Suppressor macrophage (primary cell): ENCODE measurements at regions not wholly inside any gene's neighbourhood (a gene's known extent, or its start where the extent isn't known, plus 50 kb on each side); places are given as distances from the start of the nearest gene placed in this dataset.
"Not testable (repeated sequence)": the region's sequence is repeated elsewhere in the genome, so short reads cannot be mapped to it uniquely, and the experiment has no call there.

Experiments
- DNase-seq, 4 experiments: peaks; one replicate each; pipeline ENCODE4 v3.0.0-alpha.2; 2020 to 2022

DNA sequence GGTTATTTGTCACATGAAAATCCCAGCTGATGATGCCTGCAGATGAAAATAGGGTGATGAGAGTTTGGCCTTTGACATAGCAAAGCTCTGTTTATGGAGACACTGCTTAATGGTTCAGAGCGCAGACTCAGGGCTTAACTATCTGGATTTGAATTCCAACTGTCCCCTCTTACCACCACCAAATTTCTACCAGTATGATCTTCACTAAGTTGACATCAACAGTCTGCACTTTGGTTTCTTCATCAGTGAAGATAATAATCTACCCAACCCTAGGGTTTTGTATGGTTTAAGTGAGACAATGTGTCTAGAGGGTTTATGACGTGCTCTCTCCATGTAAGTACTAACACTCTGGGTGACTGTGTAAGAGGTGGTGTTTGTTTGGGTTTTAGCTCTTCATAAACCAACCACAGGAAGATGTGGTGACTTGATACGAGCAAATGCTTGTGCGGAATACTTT lies 151.4 kb upstream of the TNFAIP3 start:
- no peak for DNase-seq

- no peak for DNase-seq
Measured at GRCh38 chr6:137717074-137718073, 149.7 kb upstream of the TNFAIP3 start.

DNA sequence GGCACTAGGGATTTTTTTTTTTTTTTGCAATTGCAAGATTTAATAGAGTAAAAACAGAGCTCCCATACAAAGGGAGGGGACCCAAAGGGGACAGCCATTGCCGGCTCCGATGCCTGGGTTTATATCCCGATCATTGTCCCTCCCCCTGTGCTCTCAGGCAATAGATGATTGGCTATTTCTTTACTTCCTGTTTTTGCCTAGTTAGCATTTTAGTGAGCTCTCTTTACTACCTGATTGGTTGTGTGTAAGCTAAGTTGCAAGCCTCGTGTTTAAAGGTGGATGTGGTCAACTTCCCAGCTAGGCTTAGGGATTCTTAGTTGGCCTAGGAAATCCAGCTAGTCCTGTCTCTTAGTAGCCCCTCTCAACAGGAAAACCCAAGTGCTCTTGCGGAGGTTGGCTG lies 148.2 kb upstream of the TNFAIP3 start:
- not testable (repeated sequence) for DNase-seq

- peak in 3 of 4 experiments; percentile 36 to 52 (median 38) for DNase-seq
Measured at GRCh38 chr6:137722749-137723272, 144.2 kb upstream of the TNFAIP3 start.

DNA sequence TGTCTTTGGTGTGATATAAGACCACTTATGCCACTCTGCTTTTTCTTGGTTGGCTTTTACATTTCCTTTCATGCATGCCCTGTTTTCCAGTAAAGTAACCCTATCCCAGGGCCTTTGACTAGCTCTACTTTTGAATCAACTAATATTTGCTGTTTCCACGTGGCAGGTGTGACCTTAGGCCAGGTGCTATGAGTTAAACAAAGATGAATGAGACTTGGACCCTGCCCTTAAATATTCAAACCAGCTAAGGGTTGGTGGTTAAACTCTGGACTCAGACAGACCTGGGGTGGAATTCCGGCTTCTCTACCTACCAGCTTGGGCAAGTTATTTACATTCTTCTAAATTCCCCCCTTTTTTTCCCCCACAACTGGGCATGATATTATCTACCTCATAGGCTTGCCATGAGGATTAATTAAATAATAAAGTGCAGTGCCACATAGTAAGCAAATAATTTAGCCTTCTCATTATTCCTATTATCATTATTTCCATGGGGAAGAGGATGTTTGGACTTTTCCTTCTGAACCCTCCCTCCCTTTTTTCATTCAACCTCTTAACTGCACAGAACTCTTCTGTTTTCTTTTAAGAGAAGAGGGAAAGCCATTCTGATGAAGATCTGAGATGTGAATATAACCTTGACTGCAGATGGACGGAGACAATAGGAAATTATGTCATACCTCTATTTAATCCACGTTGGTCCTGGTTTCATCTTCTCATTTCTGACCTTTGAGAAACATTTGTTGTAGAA lies 143.6 kb upstream of the TNFAIP3 start:
- no peak for DNase-seq

DNA sequence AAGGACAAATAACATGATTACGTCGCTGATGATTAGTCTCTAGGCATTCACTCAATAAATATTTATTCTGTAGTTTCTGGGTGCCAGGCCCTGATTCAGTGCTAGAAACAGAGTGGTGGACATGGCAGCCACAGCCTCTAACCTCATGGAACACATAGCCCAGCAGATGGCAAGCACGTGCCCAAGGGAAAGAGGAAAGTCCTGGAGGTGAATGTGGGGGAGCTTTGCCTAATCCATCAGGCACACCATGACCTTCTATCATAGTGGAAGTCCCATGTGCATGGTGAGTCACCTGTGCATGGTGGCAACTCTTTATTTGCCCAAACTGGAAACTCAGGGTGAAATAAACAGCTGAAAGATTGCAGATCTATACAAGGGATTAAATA lies 143.0 kb upstream of the TNFAIP3 start:
- DNase-seq, result peak in 2 of 4 experiments; percentile 42 to 59

DNA sequence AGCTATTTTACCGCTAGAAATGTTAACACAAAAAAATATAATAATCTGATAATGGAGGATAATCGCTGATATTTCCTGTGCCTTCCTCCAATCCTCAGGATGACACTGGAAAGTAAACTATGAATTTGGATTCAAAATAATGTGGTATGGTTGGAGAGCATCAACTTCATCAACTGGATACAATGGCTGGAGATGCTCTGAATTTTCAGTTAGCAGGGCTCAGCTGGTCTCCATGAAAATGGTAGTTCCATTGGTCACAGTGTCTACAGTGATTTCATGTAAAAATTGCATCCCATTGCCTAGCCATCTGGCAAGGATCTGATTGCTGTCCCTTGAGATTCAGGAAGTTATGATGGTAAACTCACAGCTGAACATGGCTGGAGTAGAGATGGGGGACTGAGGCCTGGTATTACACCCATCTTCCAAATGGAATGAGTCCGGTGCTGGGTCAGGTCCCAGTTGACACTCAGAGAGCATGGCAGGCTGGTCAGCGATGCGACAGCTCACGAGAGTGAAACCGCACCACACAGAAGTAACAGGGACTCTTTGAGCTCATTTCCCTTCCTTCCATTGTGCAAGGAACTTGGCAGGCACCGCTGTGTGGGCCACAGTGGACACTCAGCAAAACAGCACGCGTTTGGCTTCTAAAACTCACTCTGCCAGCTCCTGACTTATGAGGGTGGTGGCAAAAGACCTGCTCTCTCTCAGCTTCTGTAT lies 142.4 kb upstream of the TNFAIP3 start:
- DNase-seq, result peak; percentile 75 to 90 (median 82)

GRCh38 chr6:137725949-137726348 lies 141.1 kb upstream of the TNFAIP3 start:
- DNase-seq, result no peak

- DNase-seq, result no peak
Measured at GRCh38 chr6:137726582-137726981, 140.5 kb upstream of the TNFAIP3 start.

GRCh38 chr6:137727216-137727765 lies 139.8 kb upstream of the TNFAIP3 start:
- DNase-seq, result no peak

DNA sequence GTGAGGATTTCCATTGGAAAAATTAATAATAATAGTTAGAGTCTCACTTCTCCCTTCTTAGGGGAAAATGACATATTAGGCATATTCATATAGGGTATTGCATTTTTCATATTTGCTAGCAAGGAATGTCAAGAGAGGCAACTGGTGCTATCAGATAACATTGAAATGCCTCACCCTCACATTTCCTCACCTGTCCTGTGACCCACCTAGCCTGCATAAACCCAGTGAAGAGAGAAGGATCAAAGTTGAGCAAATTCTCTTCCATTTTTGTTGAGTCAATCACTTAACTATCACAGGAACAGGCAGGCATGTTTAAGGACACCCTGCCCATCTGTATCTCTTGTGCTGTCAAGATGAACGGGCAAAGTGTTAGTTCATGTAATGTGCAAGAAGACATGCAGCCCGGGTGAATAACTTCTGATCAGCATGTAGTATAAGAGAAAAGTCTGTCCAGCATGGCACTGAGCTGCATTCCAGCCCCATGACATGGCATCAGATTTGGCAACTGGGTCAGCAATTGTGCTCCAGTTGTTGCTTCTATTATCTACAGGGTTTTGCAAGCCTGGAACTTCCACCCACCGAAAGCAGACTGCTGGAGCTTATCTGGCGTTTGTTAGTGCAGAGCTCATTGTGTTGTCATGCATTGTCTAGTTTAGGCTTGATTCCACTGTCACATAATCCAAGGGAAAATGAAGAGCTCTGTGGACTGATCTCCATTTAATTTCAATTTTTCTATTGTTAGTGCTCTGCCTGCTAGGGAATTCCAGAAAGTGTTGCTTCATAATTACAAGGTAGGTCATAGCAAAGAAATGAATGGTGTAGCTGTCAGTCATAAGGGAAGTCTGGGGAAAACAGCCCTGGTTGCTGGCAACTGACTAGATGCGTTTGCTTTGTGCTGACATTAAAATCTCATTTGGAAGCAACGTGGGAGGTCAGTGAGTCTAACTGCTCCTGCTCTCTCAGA lies 138.4 kb upstream of the TNFAIP3 start:
- DNase-seq, result peak; percentile 56 to 80 (median 74)

DNA sequence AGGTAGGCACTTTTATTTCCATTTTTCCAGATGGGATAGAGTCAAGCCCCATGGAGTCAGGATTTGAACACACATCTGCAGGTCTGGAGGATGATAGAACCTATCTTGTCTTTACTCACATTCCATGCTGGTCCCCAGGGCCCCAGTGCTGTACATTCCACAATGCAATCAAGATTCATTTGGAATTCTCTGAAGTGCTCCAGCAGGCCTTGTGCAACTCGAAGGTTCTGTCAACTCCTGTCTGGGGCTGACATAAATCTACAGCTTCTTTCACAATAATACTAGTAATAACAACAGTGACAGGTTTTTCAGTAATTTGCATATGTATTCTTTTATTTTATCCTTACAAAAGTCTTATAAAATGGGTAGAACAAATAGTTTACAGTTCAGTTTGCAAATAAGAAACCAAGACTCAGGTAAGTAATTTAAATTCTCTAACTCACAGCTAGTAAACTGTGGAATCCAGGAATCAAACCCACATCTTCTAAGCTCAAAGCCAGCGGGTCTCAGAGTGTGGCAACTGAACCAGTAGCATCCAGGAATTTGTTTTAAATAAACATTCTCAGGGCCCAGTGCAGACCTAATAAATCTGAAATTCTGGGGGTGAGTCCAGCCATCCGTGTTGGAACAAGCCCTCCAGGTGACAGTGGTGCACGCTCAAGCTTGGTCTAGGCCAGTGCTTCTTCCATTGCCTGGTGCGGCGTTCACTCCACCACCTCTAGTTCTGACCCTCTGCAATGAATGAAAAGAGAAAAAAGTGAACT lies 137.0 kb upstream of the TNFAIP3 start:
- no peak for DNase-seq

DNA sequence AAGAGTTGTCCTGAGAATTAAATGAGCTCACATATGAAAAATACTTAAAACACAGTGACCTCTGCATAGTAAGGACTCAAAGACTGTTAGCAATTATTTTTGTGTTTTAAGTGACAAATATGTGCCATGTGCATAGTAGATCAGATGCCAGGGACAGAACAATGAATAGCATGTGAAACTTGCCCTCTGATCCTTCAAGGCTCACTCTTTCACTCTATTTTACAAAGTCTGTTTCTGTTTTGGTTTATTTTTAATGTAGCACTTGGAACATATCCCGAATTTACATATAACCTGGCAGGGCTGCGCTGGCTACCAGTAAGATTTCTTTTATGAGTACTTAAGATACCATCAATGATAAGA lies 135.5 kb upstream of the TNFAIP3 start:
- no peak for DNase-seq

- DNase-seq, result peak; percentile 36 to 80 (median 65)
Measured at GRCh38 chr6:137731960-137732616, 135.0 kb upstream of the TNFAIP3 start.

DNA sequence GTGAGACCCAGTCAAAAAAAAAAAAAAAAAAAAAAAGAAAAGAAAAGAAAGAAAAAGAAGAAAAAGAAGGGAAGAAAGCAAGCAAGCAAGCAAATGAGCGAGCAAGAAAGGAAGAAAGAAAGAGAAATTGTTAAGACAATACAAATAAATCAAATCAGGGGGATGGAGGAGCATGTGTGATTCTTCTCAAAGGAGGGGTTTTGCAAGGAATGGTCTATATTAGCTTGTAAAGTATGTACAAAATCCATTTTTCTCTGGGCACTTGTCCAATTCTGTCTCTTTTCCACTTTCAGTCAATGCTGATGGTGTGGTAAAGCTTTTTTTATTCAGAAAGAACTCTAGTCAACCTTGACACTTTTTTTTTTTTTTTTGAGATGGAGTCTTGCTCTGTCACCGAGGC lies 133.7 kb upstream of the TNFAIP3 start:
- DNase-seq, result no peak

- no peak for DNase-seq
Measured at GRCh38 chr6:137734005-137734874, 132.8 kb upstream of the TNFAIP3 start.

GRCh38 chr6:137734875-137735182 lies 132.2 kb upstream of the TNFAIP3 start:
- DNase-seq, result peak; percentile 80 to 96 (median 92)

DNA sequence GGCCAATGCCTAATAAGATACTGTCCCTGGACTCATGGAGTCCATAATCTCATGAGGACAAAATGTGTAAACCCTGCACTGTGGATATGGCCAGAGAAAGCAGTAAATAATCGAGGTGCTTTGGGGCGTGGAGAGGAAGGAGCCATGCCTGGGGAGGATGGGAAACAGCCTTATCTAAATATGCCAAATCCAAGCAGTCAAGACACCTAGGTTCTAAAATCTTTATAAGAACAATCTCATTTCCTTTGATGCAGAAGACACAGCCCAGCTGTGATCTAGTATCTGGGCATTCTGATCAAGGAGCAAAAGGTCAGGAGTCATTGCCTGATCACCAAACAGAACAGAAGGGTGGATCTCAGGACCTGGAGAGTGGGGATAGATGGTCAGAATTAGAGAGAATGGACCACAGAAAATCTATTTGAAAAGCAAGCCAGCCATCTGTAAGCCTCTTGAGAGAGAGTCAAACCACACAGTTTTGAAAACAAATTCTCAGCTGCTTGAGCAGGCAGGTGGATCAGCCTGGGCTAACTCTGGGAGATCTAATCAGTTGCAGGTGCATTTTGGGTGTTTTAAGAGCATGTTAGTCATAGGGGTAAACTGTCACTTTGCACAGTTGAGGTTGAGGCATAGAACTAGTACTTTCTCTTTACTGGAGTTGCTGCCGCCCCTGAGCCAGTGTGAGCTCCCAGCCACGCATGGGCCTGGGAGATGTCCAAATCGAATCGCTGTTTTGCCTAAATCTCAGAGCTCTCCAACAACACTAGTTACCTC lies 130.8 kb upstream of the TNFAIP3 start:
- no peak for DNase-seq
